Large intestine (tissue), 3 donors: ENCODE measurements at regions not wholly inside any gene's neighbourhood (a gene's known extent, or its start where the extent isn't known, plus 50 kb on each side); places are given as distances from the start of the nearest gene placed in this dataset.
"Not testable (repeated sequence)": the region's sequence is repeated elsewhere in the genome, so short reads cannot be mapped to it uniquely, and the experiment has no call there.

ENCODE experiments used
- DNase-seq, 2 donors: peaks; one replicate each; pipeline versions ENCODE4 v3.0.0 to v3.0.0-alpha.2; 2013
- H3K27ac ChIP-seq: one replicate; pipeline ENCODE4 v1.5.1; 2013; ENCODE audit warnings: low read length
- H3K27me3 ChIP-seq: 2 replicates; pipeline ENCODE4 v1.6.1; 2013; ENCODE audit warnings: low read length; ENCODE audit not compliant: control insufficient read depth, insufficient read depth
- H3K36me3 ChIP-seq: 2 replicates; pipeline ENCODE4 v1.6.1; 2013; ENCODE audit warnings: low read length; ENCODE audit not compliant: control insufficient read depth, insufficient read depth
- H3K4me1 ChIP-seq: one replicate; pipeline ENCODE4 v1.6.1; 2013; ENCODE audit warnings: low read length; ENCODE audit not compliant: control insufficient read depth, insufficient read depth
- H3K4me3 ChIP-seq: one replicate; pipeline ENCODE4 v1.5.1; 2013; ENCODE audit warnings: low read length
- H3K9me3 ChIP-seq: one replicate; pipeline ENCODE4 v1.6.1; 2013; ENCODE audit warnings: mild to moderate bottlenecking, low read depth, low read length, moderate library complexity; ENCODE audit not compliant: control insufficient read depth
- WGBS: methylation state at CpG from one replicate; pipeline ENCODE4 v1.1.5; 2013; ENCODE audit warnings: low lambda C conversion rate; ENCODE audit not compliant: insufficient coverage; 5-methylcytosine and 5-hydroxymethylcytosine counted together

- Histone ChIP-seq H3K27ac (no peak overlapping the region), H3K27me3 (no peaks in the 10 kb centered on the region), H3K9me3 (no peaks in the 10 kb centered on the region), H3K36me3 (no peaks in the 10 kb centered on the region), H3K4me1 (no peaks in the 10 kb centered on the region), H3K4me3 (no peak overlapping the region)
- no peak for DNase-seq
- 92% methylated on average over 2 of the region's 8 CpGs for WGBS
Observed at GRCh38 chr4:116223040-116223732, 862.2 kb downstream of the TRAM1L1 start.

DNA sequence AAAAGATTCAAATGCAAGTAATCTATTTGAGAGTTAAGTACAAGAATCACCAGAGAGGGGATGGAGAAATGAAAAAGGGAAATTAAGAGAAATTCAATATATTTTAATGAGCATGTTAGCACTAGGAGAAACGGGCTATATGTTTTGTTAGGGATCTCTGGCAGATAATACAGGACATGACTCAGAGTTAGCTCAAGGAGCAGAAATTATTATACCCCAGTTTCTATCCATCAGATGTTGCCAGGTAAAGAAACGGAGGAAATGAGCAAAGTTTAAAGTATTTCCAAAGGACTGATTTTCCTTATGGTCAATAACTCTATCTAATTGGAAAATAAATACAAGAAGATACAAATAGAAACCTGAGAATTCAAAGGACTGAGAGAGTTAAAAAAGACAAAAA, 867.6 kb downstream of the TRAM1L1 start:
- DNase-seq = no peak
- Histone ChIP-seq H3K4me3 (no peak overlapping the region), H3K4me1 (no peaks in the 10 kb centered on the region), H3K27me3 (no peaks in the 10 kb centered on the region), H3K36me3 (no peaks in the 10 kb centered on the region), H3K9me3 (no peaks in the 10 kb centered on the region), H3K27ac (no peak overlapping the region)
- WGBS = 53% methylated on average over 2 of the region's 2 CpGs

- H3K27me3 ChIP-seq = no peaks in the 10 kb centered on the region
- H3K4me3 ChIP-seq = no peak overlapping the region
- no peaks in the 10 kb centered on the region for H3K4me1 ChIP-seq
- H3K9me3 ChIP-seq = no peaks in the 10 kb centered on the region
- no peak for DNase-seq
- H3K27ac ChIP-seq = no peak overlapping the region
- WGBS = no CpG with 5 or more reads among the region's 1 CpG
- H3K36me3 ChIP-seq = no peaks in the 10 kb centered on the region
Observed at GRCh38 chr4:116215622-116216021, 869.8 kb downstream of the TRAM1L1 start.

- Histone ChIP-seq H3K27me3 (no peaks in the 10 kb centered on the region), H3K4me3 (no peak overlapping the region), H3K27ac (no peak overlapping the region), H3K4me1 (no peaks in the 10 kb centered on the region), H3K36me3 (no peaks in the 10 kb centered on the region), H3K9me3 (no peaks in the 10 kb centered on the region)
- 89% methylated on average over 1 of the region's 1 CpG for WGBS
- no peak for DNase-seq
Observed at GRCh38 chr4:116202524-116202923, 882.9 kb downstream of the TRAM1L1 start.

- H3K27ac ChIP-seq = no peak overlapping the region
- no peaks in the 10 kb centered on the region for H3K27me3 ChIP-seq
- 100% methylated on average over 1 of the region's 3 CpGs for WGBS
- H3K36me3 ChIP-seq = no peaks in the 10 kb centered on the region
- no peaks in the 10 kb centered on the region for H3K9me3 ChIP-seq
- no peak overlapping the region for H3K4me3 ChIP-seq
- DNase-seq = no peak
- no peaks in the 10 kb centered on the region for H3K4me1 ChIP-seq
Observed at GRCh38 chr4:116197317-116197809, 888.0 kb downstream of the TRAM1L1 start.

DNA sequence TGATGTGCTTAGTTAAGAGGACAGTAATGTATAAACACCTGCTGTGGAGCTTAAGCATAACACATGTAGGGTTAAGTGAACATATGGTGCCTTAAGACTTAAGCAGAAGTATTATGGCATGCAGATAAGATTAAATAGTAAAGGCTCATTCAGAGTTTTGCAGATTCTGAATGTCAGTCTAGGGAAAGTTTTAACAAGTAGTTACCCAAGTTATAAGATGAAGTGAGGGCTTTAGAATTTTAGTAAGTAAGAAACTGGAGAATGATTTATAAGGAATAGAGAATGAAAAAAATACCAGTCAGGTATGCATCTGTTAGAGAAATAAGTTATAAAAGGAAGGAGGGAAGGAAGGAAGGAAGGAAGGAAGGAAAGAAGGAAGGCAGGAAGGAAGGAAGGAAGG, 902.1 kb downstream of the TRAM1L1 start:
- H3K4me1 ChIP-seq = no peaks in the 10 kb centered on the region
- H3K9me3 ChIP-seq = no peaks in the 10 kb centered on the region
- H3K4me3 ChIP-seq = no peak overlapping the region
- no peak for DNase-seq
- H3K36me3 ChIP-seq = no peaks in the 10 kb centered on the region
- no peak overlapping the region for H3K27ac ChIP-seq
- no peaks in the 10 kb centered on the region for H3K27me3 ChIP-seq

DNA sequence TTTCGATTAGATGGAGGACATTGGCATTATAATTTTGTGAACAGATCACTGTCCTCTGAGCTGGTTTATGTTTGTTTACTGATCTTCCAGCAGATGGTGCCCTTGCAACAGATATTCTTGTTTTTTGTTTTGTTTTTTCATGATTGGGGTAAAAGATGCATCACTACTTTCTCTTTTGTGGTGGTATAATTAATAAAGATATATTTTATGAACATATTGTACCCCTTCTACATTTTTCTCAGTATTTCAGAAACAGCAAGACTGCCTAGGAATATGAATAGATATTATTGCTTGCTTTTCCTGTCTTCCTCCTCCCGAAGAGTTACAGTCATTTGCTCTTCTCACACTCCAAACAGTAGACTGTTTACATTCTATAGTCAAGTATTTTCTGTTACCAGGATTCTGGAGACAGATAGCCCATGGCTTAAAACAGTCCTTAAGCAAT, 905.2 kb downstream of the TRAM1L1 start:
- Histone ChIP-seq H3K36me3 (no peaks in the 10 kb centered on the region), H3K27me3 (no peaks in the 10 kb centered on the region), H3K9me3 (no peaks in the 10 kb centered on the region), H3K4me3 (no peak overlapping the region), H3K27ac (no peak overlapping the region), H3K4me1 (no peaks in the 10 kb centered on the region)
- 33% methylated on average over 2 of the region's 2 CpGs for WGBS
- DNase-seq = no peak

DNA sequence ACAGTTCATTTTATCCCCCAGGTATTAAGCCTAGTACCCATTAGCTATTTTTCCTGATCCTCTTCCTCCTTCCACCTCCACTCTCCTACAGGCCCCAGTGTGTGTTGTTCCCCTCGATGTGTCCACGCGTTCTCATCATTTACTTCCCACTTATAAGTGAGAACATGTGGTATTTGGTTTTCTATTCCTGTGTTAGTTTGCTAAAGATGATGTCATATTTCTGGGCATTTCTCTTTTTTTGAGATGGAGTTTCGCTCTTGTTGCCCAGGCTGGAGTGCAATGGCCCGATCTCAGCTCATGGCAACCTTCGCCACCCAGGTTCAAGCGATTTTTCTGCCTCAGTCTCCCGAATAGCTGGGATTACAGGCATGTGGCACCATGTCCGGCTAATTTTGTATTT, 934.0 kb downstream of the TRAM1L1 start:
- H3K27ac ChIP-seq, H3K36me3 ChIP-seq, H3K27me3 ChIP-seq, H3K4me3 ChIP-seq, H3K4me1 ChIP-seq, H3K9me3 ChIP-seq, DNase-seq: not testable (repeated sequence)
- WGBS = 100% methylated on average over 4 of the region's 9 CpGs

GRCh38 chr4:116150152-116150551, 935.2 kb downstream of the TRAM1L1 start:
- no peak for DNase-seq
- Histone ChIP-seq H3K4me1 (no peaks in the 10 kb centered on the region), H3K27me3 (no peaks in the 10 kb centered on the region), H3K27ac (no peak overlapping the region), H3K36me3 (no peaks in the 10 kb centered on the region), H3K4me3 (no peak overlapping the region), H3K9me3 (no peaks in the 10 kb centered on the region)
- no CpG with 5 or more reads among the region's 1 CpG for WGBS

DNA sequence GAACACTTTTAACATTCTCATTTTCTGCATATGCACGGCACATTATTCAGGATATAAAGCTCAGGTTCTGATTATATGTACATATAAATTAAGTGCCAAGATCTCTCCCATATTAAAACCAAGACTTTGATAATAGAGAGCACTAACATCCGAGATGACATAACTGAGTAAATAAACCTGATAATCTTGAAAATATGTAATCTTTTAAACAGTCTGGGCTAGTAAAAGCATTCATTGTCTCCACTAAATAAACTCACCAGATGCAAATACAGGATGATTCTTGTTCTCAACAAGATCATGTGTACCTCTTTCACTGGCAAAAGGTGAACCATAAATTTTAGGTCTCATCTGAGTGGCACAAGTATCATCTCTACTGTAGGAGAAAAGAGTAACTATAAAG, 942.2 kb downstream of the TRAM1L1 start:
- no peak for DNase-seq
- Histone ChIP-seq H3K4me1 (no peaks in the 10 kb centered on the region), H3K36me3 (no peaks in the 10 kb centered on the region), H3K4me3 (no peak overlapping the region), H3K27me3 (no peaks in the 10 kb centered on the region), H3K9me3 (no peaks in the 10 kb centered on the region), H3K27ac (no peak overlapping the region)
- WGBS = 58% methylated on average over 2 of the region's 2 CpGs

DNA sequence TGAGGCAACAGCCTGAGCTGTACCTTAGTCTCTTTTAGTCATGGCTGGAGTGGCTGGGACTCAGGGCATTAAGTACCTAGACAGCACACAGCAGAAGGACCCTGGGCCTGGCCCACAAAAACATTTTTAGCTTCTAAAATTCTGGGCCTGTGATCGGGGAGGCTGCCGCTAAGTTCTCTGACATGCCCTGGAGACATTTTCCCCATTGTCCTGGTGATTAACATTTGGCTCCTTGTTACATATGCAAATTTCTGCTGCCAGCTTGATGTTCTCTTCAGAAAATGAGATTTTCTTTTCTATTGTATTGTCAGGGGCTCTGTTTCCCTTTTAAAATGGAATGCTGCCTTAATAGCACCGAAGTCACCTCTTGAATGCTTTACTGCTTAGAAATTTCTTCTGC, 952.4 kb downstream of the TRAM1L1 start:
- WGBS = 83% methylated on average over 1 of the region's 3 CpGs
- Histone ChIP-seq H3K27ac (no peak overlapping the region), H3K4me3 (no peak overlapping the region), H3K4me1 (no peaks in the 10 kb centered on the region), H3K9me3 (no peaks in the 10 kb centered on the region), H3K36me3 (no peaks in the 10 kb centered on the region), H3K27me3 (no peaks in the 10 kb centered on the region)
- DNase-seq = no peak
